SK-N-SH (cell line): ENCODE measurements at regions not wholly inside any gene's neighbourhood (a gene's known extent, or its start where the extent isn't known, plus 50 kb on each side); places are given as distances from the start of the nearest gene placed in this dataset.

Experiments used
- CTCF ChIA-PET: fragments of 300-600, 350-600 bp; formaldehyde crosslinking; extraction: SDS; loops from one replicate; lab custom pipeline; 2021; lab: Yijun Ruan, JAX
- POLR2A ChIA-PET: fragments of 350-600 bp; sonication (Branson Sonifier 250); formaldehyde crosslinking; extraction: SDS; loops from one replicate; lab custom pipeline; 2020; ENCODE audit warnings: antibody characterized with exemption, inconsistent platforms; lab: Yijun Ruan, JAX
- DNase-seq: peaks from one replicate; pipeline ENCODE4 v3.0.0; 2012
- H2AFZ ChIP-seq: fragments of 200-600 bp; sonication (generic); 2 replicates; pipeline ENCODE4 v1.8.1; 2016; ENCODE audit warnings: antibody characterized with exemption, mild to moderate bottlenecking, low read depth
- H3F3A ChIP-seq: fragments of 200-600 bp; sonication (generic); replicated peaks from 2 replicates; pipeline ENCODE3; 2016; ENCODE audit warnings: antibody characterized with exemption, mild to moderate bottlenecking; ENCODE audit not compliant: insufficient read depth
- H3K27ac ChIP-seq, 2 experiments: fragments of 200-500 bp in 1 of 2; fragments of 200-600 bp in 1 of 2; sonication (Bioruptor generic) in 1 of 2; sonication (generic), shearing (Covaris generic) in 1 of 2; 2 replicates each; pipeline versions ENCODE4 v1.5.1 to v1.6.1; 2014 to 2016; ENCODE audit warnings: low read depth in 2 of 2, inconsistent platforms in 1 of 2, low read length in 1 of 2, mild to moderate bottlenecking in 1 of 2, mixed read lengths in 1 of 2
- H3K27me3 ChIP-seq: fragments of 200-600 bp; sonication (generic), shearing (Covaris generic); 2 replicates; pipeline ENCODE4 v1.6.1; 2016; ENCODE audit warnings: mixed run types; ENCODE audit not compliant: insufficient read depth
- H3K36me3 ChIP-seq, 2 experiments: fragments of 200-500 bp in 1 of 2; fragments of 200-600 bp in 1 of 2; sonication (Bioruptor generic) in 1 of 2; sonication (generic) in 1 of 2; replicated peaks in 1 of 2; 2 replicates each; pipeline versions ENCODE3 to v1.5.1; 2014 to 2016; ENCODE audit warnings: low read length in 1 of 2, mild to moderate bottlenecking in 1 of 2; ENCODE audit not compliant: insufficient read depth in 2 of 2, control insufficient read depth in 1 of 2
- H3K4me1 ChIP-seq, 2 experiments: fragments of 200-500 bp in 1 of 2; fragments of 200-600 bp in 1 of 2; sonication (Bioruptor generic) in 1 of 2; sonication (generic), shearing (Covaris generic) in 1 of 2; 2 replicates each; pipeline versions ENCODE4 v1.5.1 to v1.6.1; 2014 to 2016; ENCODE audit warnings: low read depth in 1 of 2, low read length in 1 of 2, mixed run types in 1 of 2; ENCODE audit not compliant: insufficient read depth in 2 of 2, control insufficient read depth in 1 of 2
- H3K4me2 ChIP-seq: fragments of 200-600 bp; sonication (generic), shearing (Covaris generic); 2 replicates; pipeline ENCODE4 v1.6.1; 2017; ENCODE audit warnings: mixed run types
- H3K4me3 ChIP-seq, 2 experiments: fragments of 200-500 bp in 1 of 2; fragments of 200-600 bp in 1 of 2; sonication (Bioruptor generic) in 1 of 2; sonication (generic), shearing (Covaris generic) in 1 of 2; 2 replicates each; pipeline versions ENCODE4 v1.5.1 to v1.8.1; 2014 to 2016; ENCODE audit warnings: low read depth in 2 of 2, inconsistent platforms in 1 of 2, low read length in 1 of 2, mild to moderate bottlenecking in 1 of 2, mixed read lengths in 1 of 2, moderate library complexity in 1 of 2
- H3K79me2 ChIP-seq: fragments of 200-600 bp; sonication (generic); 2 replicates; pipeline ENCODE4 v1.8.1; 2017; ENCODE audit warnings: mild to moderate bottlenecking; ENCODE audit not compliant: insufficient read depth
- H3K9ac ChIP-seq: fragments of 200-600 bp; sonication (generic); 2 replicates; pipeline ENCODE4 v1.6.1; 2017; ENCODE audit warnings: mixed run types
- H3K9me2 ChIP-seq: fragments of 200-600 bp; sonication (generic); 2 replicates; pipeline ENCODE4 v1.6.1; 2017; ENCODE audit warnings: mixed run types
- H3K9me3 ChIP-seq: fragments of 200-600 bp; sonication (generic); 2 replicates; pipeline ENCODE4 v1.6.1; 2017; ENCODE audit warnings: mixed run types, mild to moderate bottlenecking, moderate library complexity
- H4K20me1 ChIP-seq: fragments of 200-600 bp; sonication (generic); 2 replicates; pipeline ENCODE4 v1.6.1; 2017; ENCODE audit warnings: mild to moderate bottlenecking, mixed run types; ENCODE audit not compliant: insufficient read depth
- CHD2 ChIP-seq: fragments of 150-350 bp; IDR thresholded peaks from 2 replicates; pipeline ENCODE4 v1.6.1; 2018; ENCODE audit warnings: low read length; ENCODE audit not compliant: partially characterized antibody
- EP300 ChIP-seq, 2 experiments: IDR thresholded peaks; 2 replicates each; pipeline versions ENCODE4 v1.4.0 to v1.6.1; 2012; ENCODE audit warnings: borderline replicate concordance in 1 of 2, low read depth in 1 of 2, low read length in 1 of 2
- GABPA ChIP-seq: IDR thresholded peaks from 2 replicates; pipeline ENCODE4 v1.4.0; 2012; ENCODE audit warnings: low read depth, mild to moderate bottlenecking
- JUND ChIP-seq: IDR thresholded peaks from 2 replicates; pipeline ENCODE4 v1.4.0; 2012
- MAX ChIP-seq: IDR thresholded peaks from 2 replicates; pipeline ENCODE4 v1.4.0; 2012; ENCODE audit warnings: low read depth
- MXI1 ChIP-seq: IDR thresholded peaks from 2 replicates; pipeline ENCODE4 v1.6.1; 2012; ENCODE audit warnings: mild to moderate bottlenecking, low read depth, low read length, improper control_type of control experiment
- NFIC ChIP-seq: IDR thresholded peaks from 2 replicates; pipeline ENCODE4 v1.4.0; 2012; ENCODE audit warnings: borderline replicate concordance
- POLR2AphosphoS5 ChIP-seq: IDR thresholded peaks from 2 replicates; pipeline ENCODE4 v1.6.1; 2012; ENCODE audit warnings: low read depth, low read length
- RCOR1 ChIP-seq: fragments of 150-350 bp; IDR thresholded peaks from 2 replicates; pipeline ENCODE4 v1.6.1; 2017; ENCODE audit warnings: antibody characterized with exemption, low read length
- RFX5 ChIP-seq: IDR thresholded peaks from 2 replicates; pipeline ENCODE4 v1.6.1; 2012; ENCODE audit warnings: mild to moderate bottlenecking, improper control_type of control experiment, low read length
- RXRA ChIP-seq: IDR thresholded peaks from 2 replicates; pipeline ENCODE4 v1.4.0; 2012; ENCODE audit warnings: low read depth, mild to moderate bottlenecking, borderline replicate concordance
- SMC3 ChIP-seq: IDR thresholded peaks from 2 replicates; pipeline ENCODE4 v1.6.1; 2012; ENCODE audit warnings: low read depth, low read length, improper control_type of control experiment
- TAF1 ChIP-seq: IDR thresholded peaks from 2 replicates; pipeline ENCODE4 v1.6.1; 2012; ENCODE audit warnings: low read depth, mild to moderate bottlenecking, low read length, moderate library complexity, borderline replicate concordance
- TEAD4 ChIP-seq: IDR thresholded peaks from 2 replicates; pipeline ENCODE4 v1.4.0; 2012; ENCODE audit warnings: mild to moderate bottlenecking, borderline replicate concordance; ENCODE audit not compliant: insufficient read depth
- YY1 ChIP-seq: IDR thresholded peaks from 2 replicates; pipeline ENCODE4 v1.4.0; 2012; ENCODE audit warnings: low read depth, mild to moderate bottlenecking
- WGBS: methylation state at CpG from one replicate; pipeline ENCODE4 v1.1.6; 2017; ENCODE audit warnings: low lambda C conversion rate; 5-methylcytosine and 5-hydroxymethylcytosine counted together
- TF ChIP-seq, protein P1 (sequence below): fragments of 150-350 bp; IDR thresholded peaks from 2 replicates; pipeline ENCODE4 v1.6.1; 2016; ENCODE audit warnings: mild to moderate bottlenecking, low read depth, low read length
- TF ChIP-seq, protein P2 (sequence below): IDR thresholded peaks from 2 replicates; pipeline ENCODE4 v1.4.0; 2012; ENCODE audit warnings: low read depth, borderline replicate concordance
- TF ChIP-seq, protein P3 (sequence below): IDR thresholded peaks from 2 replicates; pipeline ENCODE4 v1.4.0; 2012; ENCODE audit warnings: low read depth, borderline replicate concordance

DNA sequence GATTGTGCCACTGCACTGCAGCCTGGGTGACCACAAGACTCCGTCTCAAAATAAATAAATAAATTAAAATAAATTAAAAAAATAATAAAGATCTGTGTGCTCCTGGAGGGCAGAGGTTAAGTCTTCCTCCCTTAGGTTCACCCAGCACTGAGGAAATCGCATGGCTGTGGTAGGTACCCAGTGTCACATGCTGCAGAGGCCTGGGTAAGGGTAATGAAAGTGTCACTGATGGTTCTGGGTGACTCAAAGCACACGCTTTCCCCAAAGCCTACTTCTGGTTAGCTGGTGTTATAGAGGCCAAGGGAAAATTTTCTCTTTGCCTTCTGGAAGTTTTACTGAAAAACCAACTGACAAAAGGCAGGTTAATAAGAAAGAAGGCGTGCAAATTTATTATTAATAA, 88.8 kb upstream of the ITGB1 start:
- Histone ChIP-seq H3K27ac (no peak overlapping the region), H4K20me1 (no peaks in the 10 kb centered on the region), H3K9me2 (no peaks in the 10 kb centered on the region), H3K4me3 (no peak overlapping the region), H3K36me3 (no peaks in the 10 kb centered on the region), H3F3A (no peaks in the 10 kb centered on the region), H3K79me2 (no peaks in the 10 kb centered on the region), H3K4me1 (peaks cover 0 to 7% of the 10 kb centered on the region in 2 experiments; a peak in 1 of 4 replicates), H3K9ac (no peak overlapping the region), H3K27me3 (no peaks in the 10 kb centered on the region), H3K9me3 (no peaks in the 10 kb centered on the region), H3K4me2 (no peak overlapping the region), H2AFZ (no peak overlapping the region)
- 98% methylated on average over 4 of the region's 4 CpGs for WGBS
- POLR2A ChIA-PET = no interaction called here
- no peak for DNase-seq
- CTCF ChIA-PET = interaction anchor here (2.0 kb wide), 1 partner anchor 38 kb away, joined by 6 read pairs; no protein-coding TSS in a partner anchor
- TF ChIP-seq, protein P1, sequence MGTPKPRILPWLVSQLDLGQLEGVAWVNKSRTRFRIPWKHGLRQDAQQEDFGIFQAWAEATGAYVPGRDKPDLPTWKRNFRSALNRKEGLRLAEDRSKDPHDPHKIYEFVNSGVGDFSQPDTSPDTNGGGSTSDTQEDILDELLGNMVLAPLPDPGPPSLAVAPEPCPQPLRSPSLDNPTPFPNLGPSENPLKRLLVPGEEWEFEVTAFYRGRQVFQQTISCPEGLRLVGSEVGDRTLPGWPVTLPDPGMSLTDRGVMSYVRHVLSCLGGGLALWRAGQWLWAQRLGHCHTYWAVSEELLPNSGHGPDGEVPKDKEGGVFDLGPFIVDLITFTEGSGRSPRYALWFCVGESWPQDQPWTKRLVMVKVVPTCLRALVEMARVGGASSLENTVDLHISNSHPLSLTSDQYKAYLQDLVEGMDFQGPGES = no peak
- TF ChIP-seq TAF1 = no peak
- TF ChIP-seq, protein P2, sequence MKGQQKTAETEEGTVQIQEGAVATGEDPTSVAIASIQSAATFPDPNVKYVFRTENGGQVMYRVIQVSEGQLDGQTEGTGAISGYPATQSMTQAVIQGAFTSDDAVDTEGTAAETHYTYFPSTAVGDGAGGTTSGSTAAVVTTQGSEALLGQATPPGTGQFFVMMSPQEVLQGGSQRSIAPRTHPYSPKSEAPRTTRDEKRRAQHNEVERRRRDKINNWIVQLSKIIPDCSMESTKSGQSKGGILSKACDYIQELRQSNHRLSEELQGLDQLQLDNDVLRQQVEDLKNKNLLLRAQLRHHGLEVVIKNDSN = no peak
- no peak for TF ChIP-seq RFX5
- no peak for TF ChIP-seq NFIC
- no peak for TF ChIP-seq TEAD4

GRCh38 chr10:33045421-33045820, 87.4 kb upstream of the ITGB1 start:
- no peak for DNase-seq
- no peak overlapping the region for H3K9ac ChIP-seq
- no peak overlapping the region for H3K4me3 ChIP-seq
- 63% methylated on average over 2 of the region's 2 CpGs for WGBS
- ChIA-PET CTCF (interaction anchor here (1.4 to 2.0 kb wide), 2 partner anchors 22 to 36 kb away, joined by 4 to 6 read pairs; no protein-coding TSS in a partner anchor), POLR2A (no interaction called here)
- no peaks in the 10 kb centered on the region for H3F3A ChIP-seq
- H3K9me3 ChIP-seq = no peaks in the 10 kb centered on the region
- H3K27ac ChIP-seq = no peak overlapping the region
- H3K4me2 ChIP-seq = no peak overlapping the region
- H2AFZ ChIP-seq = no peak overlapping the region
- H3K4me1 ChIP-seq = peaks cover 0 to 8% of the 10 kb centered on the region in 2 experiments; a peak in 1 of 4 replicates
- no peaks in the 10 kb centered on the region for H3K27me3 ChIP-seq
- no peaks in the 10 kb centered on the region for H3K79me2 ChIP-seq
- no peaks in the 10 kb centered on the region for H4K20me1 ChIP-seq
- no peaks in the 10 kb centered on the region for H3K36me3 ChIP-seq
- no peak for TF ChIP-seq POLR2AphosphoS5
- TF ChIP-seq MAX = no peak
- TF ChIP-seq, all 33 proteins: peak for 0
- no peaks in the 10 kb centered on the region for H3K9me2 ChIP-seq

DNA sequence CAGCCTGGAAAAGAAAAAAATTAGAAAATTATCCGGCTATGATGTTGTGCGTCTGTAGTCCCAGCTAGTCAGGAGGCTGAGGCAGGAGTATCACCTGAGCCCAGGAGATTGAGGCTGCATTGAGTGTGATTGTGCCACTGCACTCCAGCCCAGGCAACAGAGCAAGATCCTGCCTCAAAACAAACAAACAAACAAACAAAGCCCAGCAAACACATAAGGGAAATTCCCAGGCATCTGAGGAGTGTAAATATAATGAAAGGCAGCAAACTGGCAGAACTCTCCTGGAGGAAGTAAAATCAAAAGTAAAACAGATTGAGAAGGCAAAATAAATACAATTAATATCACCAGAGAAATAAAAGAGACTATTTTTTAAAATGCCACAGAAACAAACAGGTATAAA, 84.5 kb upstream of the ITGB1 start:
- WGBS = 95% methylated on average over 2 of the region's 2 CpGs
- CTCF ChIA-PET = interaction anchor here (0.8 to 2.5 kb wide), 2 partner anchors 24 to 34 kb away, joined by 3 to 7 read pairs; no protein-coding TSS in a partner anchor
- H3K4me2 ChIP-seq = no peak overlapping the region
- TF ChIP-seq SMC3 (no peak), MXI1 (no peak), JUND (no peak), EP300 (IDR thresholded peaks at IDR 0.05; ENCODE audit: borderline replicate concordance in 1 of 2, low read depth in 1 of 2, low read length in 1 of 2) (no peak), YY1 (no peak), RXRA (no peak), RCOR1 (no peak), CHD2 (no peak), POLR2AphosphoS5 (no peak), GABPA (no peak), TEAD4 (no peak)
- TF ChIP-seq, protein P3, sequence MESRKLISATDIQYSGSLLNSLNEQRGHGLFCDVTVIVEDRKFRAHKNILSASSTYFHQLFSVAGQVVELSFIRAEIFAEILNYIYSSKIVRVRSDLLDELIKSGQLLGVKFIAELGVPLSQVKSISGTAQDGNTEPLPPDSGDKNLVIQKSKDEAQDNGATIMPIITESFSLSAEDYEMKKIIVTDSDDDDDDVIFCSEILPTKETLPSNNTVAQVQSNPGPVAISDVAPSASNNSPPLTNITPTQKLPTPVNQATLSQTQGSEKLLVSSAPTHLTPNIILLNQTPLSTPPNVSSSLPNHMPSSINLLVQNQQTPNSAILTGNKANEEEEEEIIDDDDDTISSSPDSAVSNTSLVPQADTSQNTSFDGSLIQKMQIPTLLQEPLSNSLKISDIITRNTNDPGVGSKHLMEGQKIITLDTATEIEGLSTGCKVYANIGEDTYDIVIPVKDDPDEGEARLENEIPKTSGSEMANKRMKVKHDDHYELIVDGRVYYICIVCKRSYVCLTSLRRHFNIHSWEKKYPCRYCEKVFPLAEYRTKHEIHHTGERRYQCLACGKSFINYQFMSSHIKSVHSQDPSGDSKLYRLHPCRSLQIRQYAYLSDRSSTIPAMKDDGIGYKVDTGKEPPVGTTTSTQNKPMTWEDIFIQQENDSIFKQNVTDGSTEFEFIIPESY = no peak

More for the DNA sequence above, 84.5 kb upstream of the ITGB1 start:
- Histone ChIP-seq H3K9me2 (no peaks in the 10 kb centered on the region), H3K4me1 (peaks cover 0 to 8% of the 10 kb centered on the region in 2 experiments; a peak in 1 of 4 replicates), H3K4me3 (no peak overlapping the region), H3K9me3 (no peaks in the 10 kb centered on the region), H3K27ac (no peak overlapping the region), H3F3A (no peaks in the 10 kb centered on the region), H2AFZ (no peak overlapping the region), H4K20me1 (no peaks in the 10 kb centered on the region), H3K79me2 (no peaks in the 10 kb centered on the region), H3K36me3 (no peaks in the 10 kb centered on the region), H3K27me3 (no peaks in the 10 kb centered on the region), H3K9ac (no peak overlapping the region)
- POLR2A ChIA-PET = no interaction called here
- DNase-seq = no peak
